ENCODE measurements at regions not wholly inside any gene's neighbourhood (a gene's known extent, or its start where the extent isn't known, plus 50 kb on each side); places are given as distances from the start of the nearest gene placed in this dataset.

DNA sequence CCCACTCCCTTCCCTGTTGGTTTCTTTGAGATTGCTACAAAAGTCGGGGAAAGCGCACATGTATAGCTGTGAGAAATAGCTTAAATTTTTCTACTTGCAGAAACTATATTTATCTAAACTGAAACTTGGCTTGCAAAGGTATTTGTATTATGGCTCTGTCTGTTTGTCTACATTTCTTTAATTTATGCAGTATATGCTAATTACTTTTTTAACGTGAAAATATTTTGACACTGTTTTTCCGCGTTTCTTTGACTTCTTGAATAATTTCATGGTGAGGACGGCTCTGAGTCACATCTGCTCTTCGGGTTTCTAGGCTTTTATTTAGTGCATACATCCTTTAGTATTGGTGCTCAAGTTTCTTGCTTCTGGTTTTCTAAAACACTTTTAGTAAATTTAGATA, 182.1 kb upstream of the ZRANB2 start:
- no peak for DNase-seq

DNA sequence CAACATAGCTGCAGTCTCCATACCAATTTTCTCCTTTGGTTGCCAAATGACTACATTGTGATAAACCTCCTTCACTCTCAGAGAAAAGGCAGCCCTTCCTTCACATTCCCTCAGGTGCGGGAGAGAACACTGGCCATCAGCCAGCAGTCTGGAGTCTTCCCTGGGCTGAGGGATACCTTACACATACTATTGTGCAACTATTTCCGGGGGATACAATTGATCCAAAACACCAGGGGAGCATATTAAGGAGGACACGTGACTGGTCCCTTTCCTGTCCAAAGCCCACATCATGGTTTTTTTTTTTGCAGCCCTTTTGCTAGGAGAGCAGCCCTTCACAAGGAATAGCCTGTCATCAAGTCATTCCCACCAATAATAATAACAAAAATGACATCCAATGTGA, 172.1 kb upstream of the ZRANB2 start:
- DNase-seq, result no peak

- DNase-seq, result no peak
Measured at GRCh38 chr1:71245246-71245645, 164.4 kb upstream of the ZRANB2 start.

DNA sequence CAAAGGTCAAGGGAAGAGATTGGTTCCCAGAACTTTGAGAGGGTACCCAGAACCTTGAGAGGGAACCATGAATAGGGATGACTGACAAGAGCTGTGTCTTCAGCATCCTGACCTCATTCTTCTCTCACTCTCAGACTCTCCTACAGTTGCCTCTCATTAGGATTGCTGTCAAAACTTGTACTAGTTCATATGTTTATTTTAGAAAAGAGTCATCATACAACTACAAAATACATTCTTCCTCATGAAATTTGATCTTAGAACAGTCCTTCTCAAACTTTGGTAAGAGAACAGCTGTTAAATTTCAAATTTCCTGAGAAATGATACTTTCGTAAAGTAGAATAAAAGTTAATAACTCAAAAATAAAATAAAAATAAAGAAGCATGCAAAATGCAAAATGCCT, 161.4 kb upstream of the ZRANB2 start:
- no peak for DNase-seq

DNA sequence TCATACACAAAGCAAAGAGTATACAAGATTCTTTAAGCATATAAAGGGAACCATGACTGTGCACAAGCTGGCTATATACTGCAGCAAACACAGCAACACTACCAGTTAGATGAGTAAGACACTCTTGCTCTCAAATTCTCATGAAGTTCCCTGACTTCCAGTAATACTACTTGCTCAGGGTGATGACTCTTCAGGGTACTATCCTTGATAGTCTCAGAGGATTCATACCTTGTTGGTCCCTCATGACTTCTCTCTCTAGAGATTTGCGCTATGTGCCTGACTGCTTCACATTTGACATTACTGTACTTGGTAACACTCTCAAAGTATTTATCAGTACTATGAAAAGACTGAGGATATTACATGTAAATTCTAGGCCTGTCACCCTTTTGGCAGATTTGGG, 159.8 kb upstream of the ZRANB2 start:
- no peak for DNase-seq

DNA sequence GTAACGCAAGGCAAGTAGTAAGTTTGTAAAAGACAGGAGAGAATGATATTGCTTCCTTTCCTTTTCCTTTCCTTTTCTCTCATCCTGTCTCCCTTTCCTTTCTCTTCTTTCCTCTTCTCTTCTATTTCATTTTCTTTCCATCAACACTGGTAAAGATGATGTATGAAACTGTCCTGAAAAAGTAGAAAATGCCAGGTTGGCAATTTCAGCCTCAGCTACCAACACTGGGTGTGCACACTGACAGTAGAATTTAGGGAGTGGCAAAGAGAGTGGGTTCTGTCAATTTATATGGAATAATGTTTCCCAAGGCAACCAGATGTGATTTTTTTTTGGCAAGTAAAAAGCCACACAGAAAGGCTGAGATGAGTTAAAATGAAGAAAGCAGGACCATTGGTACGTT, 155.7 kb upstream of the ZRANB2 start:
- no peak for DNase-seq

DNA sequence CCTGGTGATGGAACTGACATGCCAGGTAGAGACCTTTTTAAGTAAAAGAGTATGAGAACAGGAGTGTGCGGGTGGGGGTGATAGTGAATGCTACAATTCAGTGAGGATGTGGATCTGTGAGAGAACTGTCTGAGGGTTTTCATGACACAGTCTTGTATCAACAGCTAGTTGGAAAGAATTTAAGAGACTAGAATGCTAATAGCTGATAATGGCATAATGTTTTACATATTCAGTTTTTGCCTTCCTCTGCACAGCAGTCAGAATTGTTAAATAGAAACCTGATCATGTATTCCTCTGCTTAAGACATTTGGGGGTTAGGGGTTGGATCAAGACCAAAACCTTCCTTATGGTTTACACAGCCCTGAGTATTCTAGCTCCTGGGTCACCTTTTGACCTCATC, 152.8 kb upstream of the ZRANB2 start:
- no peak for DNase-seq

DNA sequence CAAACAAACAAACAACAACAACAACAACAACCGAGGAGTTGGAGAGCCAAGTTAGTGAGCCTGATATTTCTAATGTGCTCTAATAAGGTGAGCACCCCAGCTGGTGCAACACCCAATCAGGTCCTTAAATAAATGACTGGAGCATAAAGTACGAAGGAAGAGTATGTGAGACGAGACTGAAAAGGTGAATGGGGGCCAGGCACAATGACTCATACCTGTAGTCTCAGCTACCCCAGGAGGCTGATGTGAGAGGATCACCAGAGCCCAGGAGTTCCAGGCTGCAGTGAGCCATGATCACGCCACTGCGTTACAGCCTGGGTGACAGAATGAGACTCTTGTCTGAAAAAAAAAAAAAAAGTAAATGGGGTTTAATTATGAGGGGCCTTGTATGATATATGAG, 152.0 kb upstream of the ZRANB2 start:
- DNase-seq, result no peak

DNA sequence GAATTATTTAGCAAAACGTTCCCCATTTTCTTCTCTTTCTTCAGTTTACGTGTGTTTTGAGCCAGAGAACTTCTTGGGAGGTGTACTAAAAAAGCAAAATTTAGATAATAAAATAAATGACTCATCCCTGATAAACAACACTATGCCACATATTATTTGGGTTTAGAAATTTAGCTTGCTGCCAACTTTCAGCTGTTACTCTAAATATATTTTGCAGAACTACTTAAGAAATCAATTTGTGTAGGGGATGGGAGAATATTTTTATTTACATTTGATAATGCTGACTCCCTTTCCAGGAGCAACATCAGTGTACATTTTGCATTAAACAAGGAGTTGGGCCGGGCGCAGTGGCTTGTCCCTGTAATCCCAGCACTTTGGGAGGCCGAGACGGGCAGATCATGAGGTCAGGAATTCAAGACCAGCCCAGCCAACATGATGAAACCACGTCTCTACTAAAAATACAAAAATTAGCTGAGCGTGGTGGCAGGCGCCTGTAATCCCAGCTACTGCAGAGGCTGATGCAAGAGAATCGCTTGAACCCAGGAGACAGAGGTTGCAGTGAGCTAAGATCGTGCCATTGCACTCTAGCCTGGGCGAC, 151.4 kb upstream of the ZRANB2 start:
- DNase-seq, result no peak

- DNase-seq, result no peak
Measured at GRCh38 chr1:71231751-71232150, 150.9 kb upstream of the ZRANB2 start.

DNA sequence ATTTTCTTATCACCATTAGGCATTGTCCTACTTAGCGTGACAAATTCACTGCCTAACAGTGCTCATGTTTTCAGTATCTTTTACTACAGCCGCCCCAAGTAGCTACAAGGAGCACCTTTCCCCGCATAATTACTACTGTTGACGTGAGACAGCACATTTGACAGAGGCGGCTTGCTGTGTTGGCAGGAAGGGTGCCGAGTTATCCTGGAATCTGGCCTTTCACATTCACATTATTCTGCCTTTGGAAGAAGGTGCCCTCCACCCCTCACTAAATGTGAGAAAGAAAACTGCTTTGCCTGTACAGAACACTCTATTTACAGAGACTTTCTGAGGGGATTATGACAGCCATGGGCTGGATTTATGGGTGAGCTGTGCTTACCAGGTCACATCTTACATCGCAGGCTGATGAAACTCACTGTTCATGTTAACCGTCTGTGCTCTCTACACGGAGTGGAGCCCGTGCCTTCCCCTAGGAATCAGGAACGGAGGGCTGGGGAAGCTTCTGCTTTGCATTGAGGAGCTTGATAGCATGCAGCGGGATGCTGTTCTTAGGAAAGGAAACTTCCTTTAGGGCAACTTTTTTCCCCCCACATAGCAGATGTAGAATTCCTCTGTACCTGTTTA, 148.0 kb upstream of the ZRANB2 start:
- peak; percentile 67 for DNase-seq

- DNase-seq, result no peak
Measured at GRCh38 chr1:71228241-71228640, 147.4 kb upstream of the ZRANB2 start.

DNA sequence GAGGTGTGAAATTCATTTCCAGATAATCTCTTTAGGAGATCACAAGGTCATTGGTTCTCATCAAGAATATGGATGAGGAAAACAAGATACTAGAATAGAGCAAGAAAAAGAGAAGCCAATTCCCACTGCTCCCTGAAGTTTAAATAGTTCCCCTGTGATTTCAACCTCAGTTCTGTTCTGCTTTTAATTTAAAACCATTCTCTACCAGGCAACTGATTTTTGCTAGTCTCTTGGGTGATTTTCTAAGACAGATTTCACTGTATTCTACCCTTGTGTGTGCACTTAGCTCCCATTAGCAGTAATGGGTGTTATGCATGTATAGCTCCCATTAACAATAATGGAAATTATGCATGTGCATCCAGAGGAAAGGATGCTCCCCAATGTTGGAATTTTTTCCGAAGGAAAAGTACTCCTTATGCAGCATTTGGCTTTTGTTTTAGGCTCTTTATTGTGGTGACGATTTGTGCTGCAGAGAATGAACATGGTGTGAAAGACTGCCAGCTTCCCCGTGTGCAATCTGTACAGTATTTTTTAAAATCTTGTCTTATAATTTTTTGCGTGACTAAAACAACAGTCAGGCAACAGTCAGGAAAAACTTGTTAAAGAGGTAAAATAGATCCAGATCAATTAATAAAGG, 144.0 kb upstream of the ZRANB2 start:
- no peak for DNase-seq

GRCh38 chr1:71223641-71224340, 143.0 kb upstream of the ZRANB2 start:
- no peak for DNase-seq

DNA sequence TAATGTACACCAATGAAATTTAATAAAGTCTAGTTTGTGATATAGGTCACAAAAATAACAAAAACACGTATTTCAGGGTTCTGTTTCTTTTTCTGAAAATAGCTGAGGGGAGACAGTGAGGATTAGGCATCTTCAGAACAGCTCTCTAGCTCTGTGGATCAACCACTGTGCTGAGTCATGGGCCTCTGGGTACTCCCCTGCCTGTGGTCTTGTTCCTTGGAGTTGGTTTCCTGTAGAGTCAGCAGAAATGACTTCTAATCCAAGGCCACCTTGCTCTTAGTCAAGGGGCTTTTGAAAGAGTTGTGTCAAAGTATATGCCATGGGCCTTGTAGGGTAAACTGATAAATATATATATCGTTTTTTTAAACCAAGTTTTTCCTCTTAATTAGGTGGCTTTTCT, 141.8 kb upstream of the ZRANB2 start:
- no peak for DNase-seq

DNA sequence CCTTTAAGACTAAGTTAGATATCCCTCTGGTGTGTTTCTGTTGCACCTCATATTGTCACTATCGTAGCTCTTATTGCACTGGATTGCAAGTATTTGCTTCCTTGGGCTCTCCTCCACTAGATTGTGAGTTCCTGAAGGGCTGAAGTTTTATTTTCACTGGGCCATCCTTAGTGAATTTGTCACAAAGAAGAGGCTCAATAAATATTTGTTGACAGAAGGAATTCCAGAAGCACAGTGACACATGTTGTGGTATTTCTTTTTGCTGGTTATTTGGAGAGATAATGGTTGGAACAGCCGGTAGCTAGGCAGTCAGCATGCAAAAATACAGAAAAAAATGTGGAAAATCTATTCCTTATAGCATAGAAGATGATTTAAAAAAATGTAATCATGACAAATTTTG, 129.9 kb upstream of the ZRANB2 start:
- no peak for DNase-seq

GRCh38 chr1:71203241-71203640, 122.4 kb upstream of the ZRANB2 start:
- DNase-seq, result no peak

DNA sequence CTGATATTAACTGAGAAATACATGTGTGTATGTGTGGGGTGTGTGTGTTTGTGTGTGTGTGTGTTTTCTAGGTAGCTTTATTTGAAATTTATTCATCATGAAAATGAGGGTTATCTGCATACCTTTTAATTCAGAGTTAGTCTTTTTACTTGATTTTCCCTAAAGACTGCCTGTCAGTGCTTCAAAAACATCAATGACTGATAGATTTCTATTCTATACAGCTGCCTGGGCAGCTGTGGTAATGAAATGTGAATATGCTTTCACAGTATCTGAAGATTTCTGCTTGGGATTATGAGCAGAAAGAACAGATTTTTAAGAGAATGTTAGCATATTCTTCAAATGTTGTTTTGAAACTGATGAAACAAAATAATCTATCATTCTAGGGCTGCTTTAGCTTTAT, 119.7 kb upstream of the ZRANB2 start:
- no peak for DNase-seq

DNA sequence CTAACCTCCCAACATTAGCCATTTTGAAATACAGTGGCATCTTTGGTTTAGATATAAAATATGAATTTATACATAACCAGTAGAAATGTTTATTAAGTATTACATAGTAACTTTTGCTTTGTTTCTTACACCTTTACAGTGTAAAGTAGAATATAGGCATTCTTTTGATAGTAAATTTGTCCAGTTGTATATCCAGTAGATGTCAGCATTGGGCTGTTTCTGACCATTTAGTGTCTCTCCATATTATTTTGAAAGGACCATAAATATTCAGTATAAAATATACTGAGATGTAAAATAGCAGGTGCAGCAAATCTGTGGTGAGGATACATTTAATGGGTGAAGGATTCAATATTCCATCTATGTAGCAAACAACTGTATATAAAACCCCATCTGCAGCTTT, 115.8 kb upstream of the ZRANB2 start:
- DNase-seq, result peak; percentile 42

GRCh38 chr1:71193153-71193552, 112.3 kb upstream of the ZRANB2 start:
- DNase-seq, result no peak

- no peak for DNase-seq
Measured at GRCh38 chr1:71191520-71191919, 110.7 kb upstream of the ZRANB2 start.

DNA sequence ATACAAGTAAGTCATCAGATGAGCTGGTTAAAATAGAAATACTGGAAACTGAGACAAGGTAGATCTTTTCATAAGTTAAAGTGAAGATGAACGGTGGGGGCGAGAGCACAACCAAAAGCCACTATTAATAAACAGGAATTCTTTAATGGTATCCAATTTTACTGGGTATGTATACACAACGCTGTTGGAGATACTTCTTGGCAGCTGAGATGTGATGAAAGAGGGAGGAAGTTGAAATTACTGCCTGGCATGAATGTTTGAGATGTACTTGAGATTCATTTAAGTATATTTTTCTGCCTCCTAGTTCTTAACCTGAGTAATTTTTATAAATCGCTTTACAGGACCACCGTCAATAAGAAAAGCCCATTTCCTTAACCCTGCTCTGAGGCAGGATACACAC, 110.0 kb upstream of the ZRANB2 start:
- DNase-seq, result no peak

DNA sequence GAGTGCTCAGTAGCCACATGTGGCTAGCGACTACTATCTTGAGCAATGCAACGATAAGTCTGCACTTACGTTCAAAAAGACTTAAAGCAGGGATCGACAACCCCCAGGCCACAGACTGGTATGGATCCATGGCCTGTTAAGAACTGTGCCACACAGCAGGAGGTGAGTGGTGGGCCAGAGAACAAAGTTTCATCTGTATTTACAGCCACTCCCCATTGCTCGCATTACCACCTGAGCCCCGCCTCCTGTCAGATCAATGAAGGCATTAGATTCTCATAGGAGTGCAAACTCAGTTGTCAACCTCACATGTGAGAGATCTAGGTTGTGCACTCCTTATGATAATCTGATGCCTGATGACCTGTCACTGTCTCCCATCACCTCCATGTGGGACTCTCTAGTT, 103.6 kb upstream of the ZRANB2 start:
- DNase-seq, result no peak

GRCh38 chr1:71179997-71180396, 99.2 kb upstream of the ZRANB2 start:
- DNase-seq, result no peak

Measured in NCI-H82 (cell line).